Activated CD4-positive, alpha-beta T cell treated with anti-CD3 and anti-CD28 coated beads, Interleukin-2, amount 50 U/mL, for 24 hours (primary cell): ENCODE measurements at regions not wholly inside any gene's neighbourhood (a gene's known extent, or its start where the extent isn't known, plus 50 kb on each side); places are given as distances from the start of the nearest gene placed in this dataset.

Experiments used
- DNase-seq, 2 donors: peaks; one replicate each; pipeline ENCODE4 v3.0.0-alpha.2; 2020; ENCODE audit warnings: low read depth in 1 of 2, low spot score in 1 of 2

GRCh38 chr7:119377861-119378260 is 895.1 kb upstream of the KCND2 start:
- DNase-seq, result no peak

GRCh38 chr7:119382726-119383125 is 890.2 kb upstream of the KCND2 start:
- no peak for DNase-seq

- no peak for DNase-seq
Observed at GRCh38 chr7:119395024-119395423, 878.0 kb upstream of the KCND2 start.

- no peak for DNase-seq
Observed at GRCh38 chr7:119397156-119397555, 875.8 kb upstream of the KCND2 start.

DNA sequence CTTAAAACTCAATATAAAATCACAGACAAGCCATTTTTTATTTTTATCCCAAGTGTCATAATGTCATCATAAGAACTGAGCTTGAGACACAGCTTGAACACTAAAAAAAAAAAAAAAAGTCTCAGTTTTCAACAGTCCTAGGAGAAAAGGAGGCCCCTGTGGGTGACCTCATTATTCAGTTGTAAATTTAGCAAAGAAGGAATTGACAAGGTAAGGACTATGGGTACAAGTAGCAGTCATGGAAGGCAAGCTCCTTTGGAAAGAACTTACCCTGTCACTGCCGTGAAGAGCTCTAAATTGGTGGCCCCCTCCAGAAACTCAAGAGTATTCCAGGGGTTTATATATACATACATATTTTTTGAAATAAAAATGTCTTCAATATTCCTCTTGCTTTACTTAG is 864.4 kb upstream of the KCND2 start:
- no peak for DNase-seq

- DNase-seq, result no peak
Observed at GRCh38 chr7:119413314-119413805, 859.6 kb upstream of the KCND2 start.

DNA sequence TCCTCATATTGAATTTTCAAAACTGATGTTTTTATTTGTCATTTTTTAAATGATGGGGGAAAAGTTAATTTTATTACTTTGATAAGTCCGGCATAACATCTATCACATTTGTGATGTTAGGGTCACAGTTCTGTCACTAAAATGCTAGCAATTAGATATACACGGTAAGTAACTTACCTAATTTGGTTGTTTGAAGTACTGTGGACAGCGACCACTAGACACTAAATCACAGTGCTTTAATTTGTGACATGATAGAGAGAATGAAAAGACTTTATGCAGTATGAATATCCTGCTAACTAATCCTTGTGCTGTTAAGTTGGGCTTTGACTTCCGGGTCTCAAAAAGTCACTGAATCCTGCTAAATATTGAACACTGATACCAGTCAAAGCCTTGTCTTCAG is 857.3 kb upstream of the KCND2 start:
- DNase-seq, result no peak

DNA sequence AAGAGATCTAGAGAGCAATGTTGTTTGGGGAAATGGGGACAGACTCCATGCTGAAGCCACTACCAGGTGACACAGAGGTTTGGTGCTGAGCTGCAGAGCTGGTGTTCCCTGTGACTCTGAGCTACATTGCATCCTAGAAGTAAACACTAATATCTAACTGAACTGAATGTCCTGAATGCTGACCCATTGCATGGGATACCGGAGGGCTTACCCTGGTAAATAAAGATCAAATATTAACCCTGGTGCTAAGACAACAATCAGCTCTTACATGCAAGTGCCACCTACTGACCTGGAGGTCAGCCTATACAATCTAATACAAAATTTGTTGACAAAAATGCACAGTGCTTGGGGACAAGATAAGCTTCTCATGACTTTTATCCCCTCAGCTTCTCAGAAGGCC is 851.3 kb upstream of the KCND2 start:
- DNase-seq, result no peak

GRCh38 chr7:119436882-119437281 is 836.1 kb upstream of the KCND2 start:
- DNase-seq, result no peak

- DNase-seq, result no peak
Observed at GRCh38 chr7:119438315-119438714, 834.7 kb upstream of the KCND2 start.

DNA sequence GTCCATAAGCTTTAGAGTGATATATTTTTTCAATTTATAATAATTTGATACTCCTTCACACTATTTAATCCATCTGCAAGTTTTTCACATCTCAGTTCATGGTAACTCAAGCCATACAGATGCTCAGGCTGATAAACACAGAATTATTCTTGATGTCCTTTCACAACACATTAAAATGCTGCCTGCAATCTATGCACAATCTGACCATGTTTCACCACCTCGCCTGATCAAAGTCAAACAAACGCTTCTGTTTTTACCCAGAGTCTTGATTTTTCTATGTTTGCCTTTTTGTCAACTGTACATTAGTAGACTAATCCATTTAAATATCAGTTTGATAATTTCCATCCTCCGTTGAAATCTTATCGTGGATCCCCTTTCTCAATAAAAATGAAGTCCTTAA is 833.8 kb upstream of the KCND2 start:
- DNase-seq, result no peak

GRCh38 chr7:119452401-119452800 is 820.6 kb upstream of the KCND2 start:
- DNase-seq, result no peak

GRCh38 chr7:119465798-119466305 is 807.1 kb upstream of the KCND2 start:
- no peak for DNase-seq

GRCh38 chr7:119472408-119473038 is 800.5 kb upstream of the KCND2 start:
- DNase-seq, result no peak

DNA sequence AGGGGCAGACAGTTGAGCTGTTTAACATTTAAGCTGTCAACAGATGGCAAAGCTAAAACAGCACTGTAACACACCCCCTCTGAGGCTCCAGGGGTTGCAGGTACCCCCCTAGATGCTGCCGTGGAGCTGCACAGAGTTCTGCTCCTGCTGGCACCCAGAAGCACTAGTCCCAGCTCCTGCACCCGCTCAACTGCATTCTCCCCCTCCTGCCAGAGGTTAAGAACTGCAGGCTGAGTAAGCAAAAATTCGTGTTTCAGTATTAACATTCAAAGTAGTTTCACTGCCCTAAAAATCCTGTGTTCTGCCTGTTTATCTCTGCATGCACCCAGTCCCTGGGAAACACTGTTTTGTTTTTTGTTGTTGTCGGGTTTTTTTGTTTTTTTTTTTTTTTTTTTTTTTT is 790.8 kb upstream of the KCND2 start:
- DNase-seq, result no peak

DNA sequence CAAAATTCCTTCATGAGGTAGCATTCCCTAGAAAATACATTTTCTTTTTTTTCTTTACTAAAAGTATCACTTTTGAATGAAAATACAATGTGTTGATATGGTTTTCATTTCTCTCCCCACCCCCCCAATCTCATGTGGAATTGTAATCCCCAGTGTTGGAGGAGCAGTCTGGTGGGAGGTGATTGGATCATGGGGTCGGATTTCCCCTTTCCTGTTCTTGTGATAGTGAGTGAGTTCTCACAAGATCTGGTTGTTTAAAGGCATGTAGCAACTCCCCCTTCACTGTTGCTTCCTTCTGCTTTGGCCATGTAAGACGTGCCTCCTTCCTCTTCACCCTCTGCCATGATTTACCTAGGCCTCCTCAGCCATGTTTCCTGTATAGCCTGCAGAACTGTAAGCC is 790.3 kb upstream of the KCND2 start:
- no peak for DNase-seq

GRCh38 chr7:119483364-119483763 is 789.6 kb upstream of the KCND2 start:
- no peak for DNase-seq

GRCh38 chr7:119514326-119514725 is 758.6 kb upstream of the KCND2 start:
- DNase-seq, result no peak

- DNase-seq, result no peak
Observed at GRCh38 chr7:119515214-119515613, 757.8 kb upstream of the KCND2 start.

- no peak for DNase-seq
Observed at GRCh38 chr7:119515962-119516361, 757.0 kb upstream of the KCND2 start.

DNA sequence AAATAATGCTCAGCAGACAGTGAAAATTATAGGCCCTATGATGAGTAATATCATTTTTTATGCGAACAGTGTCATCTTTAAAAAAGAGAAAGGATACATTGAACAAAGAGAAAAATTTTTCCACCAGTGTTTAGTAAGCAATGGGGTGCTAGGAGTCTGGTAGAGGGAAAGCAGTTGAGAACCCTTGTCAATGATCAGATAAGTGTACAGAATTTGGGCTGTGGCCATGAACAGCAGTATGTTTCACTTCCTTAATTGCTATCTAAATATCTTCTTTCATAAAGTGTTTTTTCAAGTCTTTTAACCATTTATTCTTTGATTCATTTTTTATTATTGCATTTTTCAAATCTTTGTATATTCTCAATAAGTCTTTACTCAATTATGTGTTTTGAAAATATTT is 750.7 kb upstream of the KCND2 start:
- no peak for DNase-seq

GRCh38 chr7:119522698-119523097 is 750.3 kb upstream of the KCND2 start:
- DNase-seq, result no peak

DNA sequence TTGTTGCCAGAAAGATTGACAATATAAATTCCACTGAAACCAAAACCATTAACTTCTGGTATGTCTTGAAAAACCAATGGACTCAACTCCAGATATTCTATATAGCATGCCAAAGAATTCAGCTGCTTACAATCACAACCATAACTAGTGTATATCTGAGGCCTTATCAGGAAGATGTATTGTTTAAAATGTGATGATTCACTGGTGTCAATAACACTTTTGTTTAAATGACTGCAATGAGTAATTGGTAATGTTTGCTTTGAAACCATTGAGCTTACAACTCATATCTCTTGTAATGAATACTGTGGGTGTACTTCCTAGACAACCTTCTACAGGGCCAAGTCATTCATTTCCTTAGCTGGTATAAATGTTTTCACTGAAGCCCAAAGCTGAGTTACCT is 727.9 kb upstream of the KCND2 start:
- no peak for DNase-seq
